Right lung (tissue), 2 donors: ENCODE measurements at regions not wholly inside any gene's neighbourhood (a gene's known extent, or its start where the extent isn't known, plus 50 kb on each side); places are given as distances from the start of the nearest gene placed in this dataset.

ENCODE experiments used
- DNase-seq, 2 donors: peaks; one replicate each; pipeline ENCODE4 v3.0.0-alpha.2; 2013

DNA sequence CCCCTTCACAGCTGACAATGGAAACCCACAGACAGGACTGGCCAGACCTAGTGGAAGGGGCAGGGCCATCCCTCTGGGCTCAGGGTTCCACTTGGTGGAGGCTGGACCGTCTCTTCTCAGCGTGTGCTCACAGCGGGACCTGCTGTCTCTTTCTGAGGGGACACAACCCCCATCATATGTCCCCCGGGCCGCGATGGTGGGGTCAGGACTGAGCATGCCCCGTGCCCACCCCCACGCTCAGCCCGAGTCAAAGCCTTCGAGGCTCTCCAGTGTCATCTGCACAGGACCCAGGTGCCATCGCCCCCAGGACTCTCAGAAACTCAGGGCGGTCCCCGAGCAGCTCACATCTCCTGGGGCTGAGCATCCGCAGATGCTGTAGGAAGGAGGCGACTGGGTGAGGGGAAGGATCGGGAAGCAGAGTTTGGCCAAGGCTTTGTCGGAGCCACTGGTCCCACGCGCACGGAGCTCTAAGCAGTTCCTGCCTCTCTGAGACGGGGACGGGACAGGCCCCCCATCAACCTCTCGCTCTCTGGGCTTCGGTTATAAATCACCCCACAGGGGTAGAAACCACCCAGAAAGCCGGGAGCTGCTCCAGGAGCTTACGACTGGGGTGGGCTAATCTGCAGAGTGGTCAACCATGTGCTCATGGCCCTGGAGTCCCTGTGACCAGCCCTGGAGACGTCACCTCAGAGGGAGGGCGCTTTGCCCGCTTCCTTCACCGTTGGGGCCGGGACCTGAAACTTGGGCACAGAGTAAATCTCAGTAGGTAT lies 183.4 kb upstream of the SULF2 start:
- no peak for DNase-seq

DNA sequence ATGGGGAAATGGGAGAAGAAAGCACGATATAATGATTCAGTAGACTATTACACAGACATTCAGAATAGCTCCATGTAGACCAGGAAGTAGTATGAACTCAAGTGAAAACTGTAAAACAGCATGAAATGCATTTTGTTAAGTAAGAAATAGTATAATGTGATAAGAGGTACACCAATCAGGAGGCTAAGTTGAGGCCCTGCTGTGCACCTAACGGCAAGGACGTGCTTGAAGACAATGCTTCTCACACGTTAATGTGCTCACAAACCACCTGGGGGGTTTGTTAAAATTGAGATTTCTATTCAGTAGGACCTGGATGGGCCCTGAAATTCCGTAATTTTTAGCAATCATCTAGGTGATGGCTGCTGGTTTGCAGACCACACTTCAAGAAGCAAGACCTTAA lies 178.9 kb upstream of the SULF2 start:
- no peak for DNase-seq

DNA sequence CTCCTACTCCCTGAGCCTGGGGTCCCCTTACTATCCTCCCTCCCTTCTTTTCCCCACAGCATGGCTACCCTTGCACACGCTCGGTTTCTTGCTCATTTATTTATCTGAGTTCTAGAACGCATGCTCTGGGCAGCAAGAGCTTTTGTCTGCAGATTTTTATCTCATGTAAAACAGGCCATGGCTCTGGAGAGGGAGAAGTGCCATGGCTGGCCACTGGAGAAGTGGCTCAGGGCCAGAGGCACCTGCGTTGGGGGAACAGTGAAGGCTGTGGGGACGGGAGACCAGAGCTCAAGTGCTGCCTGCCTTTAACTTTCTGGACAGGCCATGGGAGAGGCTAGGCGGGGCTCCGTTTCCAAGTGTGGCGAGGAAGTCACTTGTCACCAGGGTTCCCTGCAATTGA lies 177.7 kb upstream of the SULF2 start:
- no peak for DNase-seq

DNA sequence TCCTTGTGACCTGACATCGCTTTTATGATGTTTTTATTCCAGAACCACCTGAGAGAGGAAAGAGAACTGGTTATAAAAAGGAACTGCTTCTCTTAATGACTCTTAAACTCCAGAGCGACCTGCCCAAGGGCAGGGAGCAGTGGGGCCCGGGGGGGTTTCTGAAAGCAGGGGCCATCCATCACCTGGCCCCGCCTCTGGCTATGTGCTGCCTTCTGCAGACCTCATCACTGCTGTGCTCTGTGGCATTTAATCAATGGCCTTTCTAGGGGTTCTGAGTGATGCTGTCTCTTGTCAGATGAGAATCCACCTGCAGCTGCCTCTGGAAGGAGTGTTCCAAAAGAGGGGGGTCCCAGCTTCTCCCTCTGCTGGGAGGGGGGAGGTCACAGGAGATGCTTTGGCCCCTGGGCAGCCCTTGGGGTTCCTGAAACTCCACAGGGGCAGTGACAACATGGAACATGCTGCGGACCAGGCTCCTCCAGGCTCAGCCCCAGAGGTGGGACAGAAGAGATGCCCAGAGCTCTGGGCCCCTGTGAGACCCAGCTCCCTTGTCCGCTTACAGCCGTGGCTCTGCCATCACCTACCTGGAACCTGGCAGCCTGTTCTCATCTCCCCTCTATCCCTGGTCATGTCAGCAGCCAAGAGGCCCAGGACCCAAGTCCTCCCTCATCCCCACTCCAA lies 177.1 kb upstream of the SULF2 start:
- DNase-seq, result no peak

DNA sequence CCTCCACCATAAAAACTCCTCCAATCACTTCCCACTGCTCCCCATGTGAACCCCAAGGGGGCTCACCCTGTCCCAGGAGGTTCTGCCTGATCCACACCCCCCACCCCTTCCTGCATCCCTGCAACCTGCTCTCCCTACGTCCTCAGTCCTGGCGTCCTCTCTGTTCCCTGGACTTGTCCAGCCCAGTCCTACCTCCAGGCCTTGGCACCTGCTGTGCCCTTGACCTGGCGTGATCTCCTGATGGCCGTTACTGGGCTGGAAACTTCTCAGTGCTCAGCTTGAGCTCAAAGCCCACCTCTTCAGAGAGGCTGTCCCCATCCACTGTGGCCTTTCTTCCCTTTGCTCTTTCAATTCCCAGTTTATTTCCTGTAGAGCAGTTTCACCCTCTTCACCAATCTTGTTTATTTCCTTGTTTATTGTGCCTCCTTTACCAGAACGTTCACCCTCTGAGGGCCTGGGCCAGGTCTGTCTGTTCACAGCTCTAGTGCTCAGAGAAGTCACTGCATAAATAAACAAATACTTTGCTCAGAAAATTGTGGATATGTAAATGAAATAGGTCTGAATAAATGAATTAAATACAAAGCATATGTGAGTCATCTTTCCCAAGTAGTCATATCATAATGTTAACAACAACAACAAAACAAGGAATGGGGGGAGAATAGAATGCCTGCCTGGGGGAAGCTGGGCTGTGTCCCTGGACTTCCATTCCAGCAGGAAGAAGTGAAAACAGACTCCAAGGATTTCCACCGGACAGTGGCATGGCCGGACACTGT lies 175.7 kb upstream of the SULF2 start:
- no peak for DNase-seq

DNA sequence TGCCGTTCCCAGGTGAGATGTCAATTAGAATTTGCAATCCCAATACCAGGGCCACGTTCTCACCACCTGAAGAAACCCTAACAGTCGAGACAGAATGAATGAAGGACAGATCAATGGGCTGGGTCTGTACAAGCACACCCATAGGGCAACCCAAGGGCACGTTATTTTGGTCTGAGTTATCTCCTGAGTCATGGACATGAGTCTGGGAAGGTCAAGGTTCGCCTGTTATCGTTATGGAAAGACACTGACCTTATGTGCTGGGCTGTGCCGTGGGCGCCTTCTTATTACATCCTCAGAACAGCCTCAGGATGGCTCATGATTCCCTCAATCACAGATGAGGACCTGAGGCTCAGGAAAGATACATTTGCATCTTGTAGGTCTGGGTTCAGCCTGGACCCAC lies 175.0 kb upstream of the SULF2 start:
- DNase-seq, result no peak

DNA sequence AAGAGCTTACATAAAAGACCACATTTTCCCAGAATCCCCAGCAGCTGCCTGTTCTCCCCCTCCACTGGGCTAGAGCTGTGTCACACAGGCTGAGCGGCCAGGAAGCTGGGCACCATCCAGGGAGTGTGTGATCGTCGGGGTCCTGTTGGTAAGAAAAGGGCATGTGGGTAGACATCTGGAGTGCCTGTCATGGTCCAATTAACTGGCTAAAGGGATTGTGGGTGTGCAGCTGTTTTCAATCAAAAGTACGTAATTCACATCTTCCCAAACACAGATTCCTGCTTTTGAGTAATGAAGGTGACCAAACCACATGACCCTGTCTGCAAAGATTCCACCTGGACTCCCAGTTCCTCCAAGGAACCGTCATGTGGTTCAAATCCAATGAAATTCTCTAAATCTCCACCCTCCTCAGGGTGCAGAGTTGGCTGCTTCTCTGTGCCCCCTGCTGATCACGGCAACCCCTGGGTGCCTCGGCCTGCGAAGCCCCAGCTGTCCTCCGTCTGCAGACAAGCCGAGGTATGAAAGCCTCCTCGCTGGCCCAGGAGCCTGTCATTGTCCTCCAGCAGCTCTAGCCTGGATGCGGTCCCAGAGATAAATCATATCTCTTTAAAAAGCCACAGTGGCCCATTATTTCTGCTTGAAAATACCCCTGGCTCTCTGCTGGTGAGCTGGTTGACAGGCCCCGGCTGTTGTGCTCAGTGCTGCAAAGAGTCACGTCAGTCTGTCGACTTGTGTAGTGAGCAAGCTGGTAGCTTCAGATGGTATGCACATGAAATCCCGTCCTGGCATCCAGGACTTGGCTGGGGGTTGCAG lies 172.9 kb upstream of the SULF2 start:
- peak; percentile 69 to 76 for DNase-seq

DNA sequence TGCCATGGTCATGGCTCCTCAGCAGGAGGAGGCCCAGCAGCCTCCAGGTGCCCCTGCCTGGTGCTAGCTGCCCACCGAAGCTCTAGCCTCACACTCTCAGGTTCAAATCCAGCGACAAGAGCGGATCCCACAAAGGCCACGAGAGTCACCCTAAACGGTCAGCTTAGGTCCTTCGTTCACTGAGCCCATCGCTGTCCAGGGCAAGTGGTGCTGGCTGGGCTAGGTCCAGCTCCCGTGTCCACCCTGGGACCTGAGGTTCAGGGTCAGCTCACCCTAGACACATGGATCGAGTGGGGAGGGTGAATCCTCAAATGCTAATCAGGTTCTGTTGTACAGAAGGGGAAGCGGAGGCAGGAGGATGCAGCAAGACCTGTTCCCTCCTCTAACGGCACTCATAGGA lies 171.9 kb upstream of the SULF2 start:
- no peak for DNase-seq

DNA sequence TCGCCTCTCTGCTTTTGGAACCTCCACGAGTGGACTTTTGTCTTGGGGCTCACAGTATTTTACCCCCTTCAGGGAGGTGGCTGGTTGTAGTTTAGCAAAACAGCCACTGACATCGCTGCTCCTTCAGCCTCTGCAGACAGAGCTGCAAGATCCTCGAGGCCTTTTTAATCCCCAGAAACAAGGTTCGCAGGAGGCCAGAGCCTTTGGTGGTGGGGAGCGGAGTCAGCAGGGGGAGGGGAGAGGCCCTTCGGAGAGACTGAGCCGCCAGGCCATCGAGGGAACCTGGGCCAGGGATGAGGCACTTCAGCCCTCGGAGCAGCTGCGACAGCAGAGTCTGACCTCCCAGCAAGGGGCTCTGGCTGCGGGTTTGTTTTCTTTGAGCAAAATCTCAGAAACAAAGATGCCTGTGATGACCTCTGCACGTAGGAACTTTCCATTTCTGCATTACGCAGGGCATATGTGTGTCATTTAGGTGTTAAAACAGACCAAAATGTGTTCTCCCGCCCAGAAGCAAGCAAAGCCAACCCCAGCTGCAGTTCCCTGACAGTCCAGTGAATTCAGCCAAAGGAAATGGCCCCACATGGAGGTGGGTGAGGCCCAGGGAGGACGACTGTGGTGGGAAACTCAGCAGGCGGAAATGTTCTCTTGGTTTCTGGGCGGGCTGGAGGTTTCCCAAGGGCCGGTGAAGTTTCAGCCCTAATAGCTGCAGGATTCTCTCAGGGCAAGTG lies 171.2 kb upstream of the SULF2 start:
- DNase-seq, result no peak

DNA sequence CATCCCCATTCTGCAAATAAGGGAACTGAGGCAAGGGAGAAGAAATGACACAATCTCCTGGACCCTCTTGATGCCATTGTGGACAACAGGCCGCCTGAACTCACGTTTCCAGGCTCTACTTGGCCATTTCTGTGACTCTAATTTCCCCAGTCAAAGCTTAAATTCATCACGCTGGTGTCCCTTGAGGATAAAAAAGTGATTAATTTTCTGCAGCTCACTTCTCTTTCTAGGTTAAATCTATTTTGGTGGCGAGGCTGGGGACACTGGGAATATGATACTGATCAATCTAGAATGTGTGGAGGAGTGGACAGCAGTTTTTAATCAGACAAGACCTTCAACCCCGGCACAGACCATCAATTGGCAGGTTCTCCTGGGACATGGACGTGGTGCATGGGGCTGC lies 168.2 kb upstream of the SULF2 start:
- DNase-seq, result no peak

DNA sequence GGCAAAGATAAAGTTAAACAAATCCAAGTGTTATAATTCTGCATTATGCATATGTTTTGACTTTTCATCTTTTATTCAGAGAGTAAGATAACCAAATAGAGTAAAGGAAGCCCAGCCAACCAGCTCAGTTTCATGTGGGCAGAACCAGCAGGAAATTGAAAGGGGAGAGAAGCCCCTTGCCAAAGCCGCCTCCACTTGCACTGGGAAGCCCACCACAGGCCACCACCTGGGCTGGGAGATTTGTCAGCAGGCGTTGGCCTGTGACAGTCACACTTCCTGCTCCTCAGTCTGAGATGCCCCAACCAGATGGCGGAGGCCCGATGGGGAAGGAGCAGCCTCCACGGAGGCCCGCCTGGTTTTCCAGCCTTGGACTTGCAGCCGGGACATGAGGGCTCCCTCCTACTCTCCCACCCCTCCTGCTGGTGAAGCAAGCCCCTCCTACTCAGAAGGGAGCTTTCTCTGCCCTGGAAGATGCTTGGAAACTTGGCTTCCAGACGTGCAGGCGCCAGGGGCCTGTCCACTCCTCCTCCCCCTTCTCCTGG lies 166.8 kb upstream of the SULF2 start:
- DNase-seq, result no peak

DNA sequence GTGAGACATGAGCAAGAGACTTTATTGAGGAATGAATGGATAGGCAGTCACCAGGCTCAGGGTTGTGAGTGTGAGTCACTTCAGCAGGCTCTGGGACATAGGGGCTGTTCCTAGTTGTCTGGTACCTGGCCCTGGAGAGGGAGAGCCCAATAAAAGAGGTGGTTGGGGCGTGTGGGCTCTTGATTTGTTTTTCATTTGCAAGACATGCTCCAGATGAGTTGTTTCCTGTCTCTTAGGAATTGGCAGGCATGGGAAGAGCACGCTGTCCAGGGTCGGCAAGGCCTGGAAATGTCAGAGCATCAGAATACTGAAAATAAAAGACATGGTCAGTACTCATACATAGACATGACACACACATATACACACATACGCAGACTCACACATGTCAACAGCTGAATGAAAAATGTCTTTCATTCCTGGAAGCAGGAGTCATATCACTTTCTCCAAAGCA lies 166.3 kb upstream of the SULF2 start:
- no peak for DNase-seq

DNA sequence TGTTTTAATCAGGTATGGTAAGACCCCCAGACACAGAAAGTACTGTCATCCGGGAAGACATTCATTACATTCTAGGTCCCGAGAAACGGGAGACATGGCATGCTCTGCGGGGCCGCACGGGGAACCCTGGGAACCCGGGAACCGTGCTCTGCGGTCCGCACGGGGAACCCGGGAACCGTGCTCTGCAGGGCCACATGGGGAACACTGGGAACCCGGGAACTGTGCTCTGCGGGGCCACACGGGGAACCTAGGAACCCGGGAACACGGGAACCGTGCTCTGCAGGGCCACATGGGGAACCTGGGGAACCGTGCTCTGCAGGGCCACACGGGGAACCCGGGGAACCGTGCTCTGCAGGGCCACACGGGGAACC lies 165.6 kb upstream of the SULF2 start:
- no peak for DNase-seq

DNA sequence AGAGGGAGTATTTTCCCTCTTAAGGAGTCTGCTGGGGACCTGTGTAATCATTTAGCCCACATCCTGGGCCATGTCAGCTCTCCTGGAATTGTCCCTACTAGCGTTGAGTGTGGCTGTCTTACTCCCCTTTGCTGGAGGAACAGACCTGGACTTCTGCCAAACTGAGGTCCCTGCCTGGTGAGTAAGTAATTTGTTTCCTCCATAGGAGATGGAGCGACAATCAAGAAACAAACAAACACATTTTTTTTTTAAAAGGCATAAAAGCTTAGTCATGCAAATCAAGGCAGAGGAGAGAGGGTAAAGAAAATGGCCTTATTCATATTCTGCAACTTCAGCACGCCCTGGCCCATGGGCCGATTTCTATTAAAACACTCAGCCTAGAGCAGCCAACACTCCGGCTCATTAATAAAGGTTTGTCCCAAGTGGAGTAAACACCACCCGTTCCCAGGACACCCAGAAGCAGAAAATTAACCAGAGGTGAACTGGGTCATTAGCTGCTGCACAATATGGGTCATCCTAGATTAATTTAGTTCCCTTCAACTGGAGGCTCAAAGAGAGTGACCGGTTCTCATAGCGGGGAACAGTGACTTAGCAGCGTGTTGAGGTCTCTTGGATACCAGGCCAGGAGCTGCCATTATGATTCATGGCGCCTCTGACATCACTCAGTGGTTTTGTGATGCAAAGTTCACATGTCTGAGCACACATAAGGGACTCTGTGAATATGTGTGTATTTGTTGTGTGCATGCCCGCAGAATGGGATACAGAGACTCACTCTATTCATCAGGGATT lies 165.0 kb upstream of the SULF2 start:
- DNase-seq, result peak in 1 of 2 donors; percentile 27

DNA sequence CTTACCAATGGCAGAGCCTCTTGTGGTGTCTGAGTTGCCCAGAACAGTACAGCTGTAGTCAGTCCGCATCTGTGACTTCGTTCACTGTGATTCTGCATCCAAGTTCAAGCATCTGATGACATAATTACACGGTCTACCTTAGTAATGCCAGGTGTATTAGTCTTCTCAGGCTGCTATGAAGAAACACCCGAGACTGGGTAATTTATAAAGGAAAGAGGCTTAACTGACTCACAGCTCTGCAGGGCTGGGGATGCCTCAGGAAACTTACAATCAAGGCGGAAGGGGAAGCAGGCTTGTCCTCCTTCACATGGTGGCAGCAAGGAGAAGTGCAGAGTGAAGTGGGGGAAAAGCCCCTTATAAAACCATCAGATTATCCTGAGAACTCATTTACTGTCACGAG lies 163.9 kb upstream of the SULF2 start:
- DNase-seq, result no peak

DNA sequence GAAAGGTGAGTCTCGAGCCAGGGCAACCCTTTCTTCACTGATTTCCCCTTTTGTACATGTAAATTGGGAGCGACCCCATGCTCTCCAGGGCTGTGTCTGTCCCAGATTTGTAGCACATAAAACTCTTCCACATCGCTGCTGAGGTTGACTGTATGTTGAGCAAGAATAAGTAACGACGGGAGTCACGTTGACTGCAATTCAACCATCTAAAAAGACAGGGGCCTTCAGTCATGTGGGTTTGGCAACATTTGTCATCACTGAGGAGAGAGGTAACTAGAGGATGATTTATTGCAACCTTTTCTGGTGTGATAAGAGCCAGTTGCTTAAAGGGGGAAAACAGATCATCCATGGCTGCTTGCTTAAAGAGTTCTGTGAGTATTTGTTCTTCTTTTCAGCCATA lies 159.4 kb upstream of the SULF2 start:
- DNase-seq, result no peak

DNA sequence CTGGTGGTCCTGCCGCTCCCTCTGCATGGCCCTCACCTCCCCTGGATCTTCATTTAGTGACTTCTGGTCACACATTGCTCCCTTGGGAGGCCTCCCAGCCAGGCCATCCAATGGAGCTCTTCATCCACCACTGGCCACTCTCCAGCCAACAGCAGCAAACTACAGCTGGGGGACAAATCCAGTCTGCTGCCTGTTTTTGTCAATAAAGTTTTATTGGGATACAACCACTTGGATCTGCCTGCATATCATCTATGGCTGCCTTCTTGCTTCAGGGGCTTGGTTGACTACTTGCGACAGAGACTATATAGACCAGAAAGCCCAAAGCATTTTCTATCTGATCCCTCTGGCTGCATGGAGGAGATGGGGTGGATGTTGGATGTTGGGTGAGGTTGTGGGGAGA lies 156.6 kb upstream of the SULF2 start:
- DNase-seq, result no peak

DNA sequence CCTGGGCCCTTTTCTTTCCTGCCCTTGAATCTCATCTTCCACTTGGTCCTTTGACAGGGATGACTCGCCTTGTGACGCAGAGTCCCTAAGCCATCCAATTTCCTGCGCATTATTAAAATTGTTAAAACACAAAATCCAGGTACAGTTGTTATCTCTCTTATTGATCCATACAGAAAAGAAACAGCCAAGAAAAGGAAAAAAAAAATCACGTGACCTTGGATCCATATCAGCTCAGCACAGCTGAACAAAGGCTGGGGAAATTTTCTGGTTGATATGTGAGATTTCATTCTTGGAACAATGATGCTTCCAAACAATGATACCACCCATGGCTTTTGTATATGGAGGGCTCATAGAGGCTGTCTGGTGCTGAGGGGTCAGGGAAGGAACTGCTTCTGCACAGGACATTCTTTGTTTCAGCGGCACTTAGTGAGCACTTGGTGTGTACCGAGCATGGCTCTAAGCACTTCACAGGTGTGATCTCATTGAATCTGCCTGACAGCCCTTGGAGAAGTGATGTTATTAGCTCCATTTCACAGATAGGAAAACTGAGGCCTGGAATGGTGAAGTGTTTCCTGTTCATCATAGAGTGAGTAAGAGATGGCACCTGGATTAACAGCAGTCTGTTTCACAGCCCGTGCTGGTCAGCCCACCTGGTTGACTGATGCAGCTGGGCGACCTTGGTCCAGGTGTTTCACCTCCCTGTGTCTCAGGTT lies 155.0 kb upstream of the SULF2 start:
- no peak for DNase-seq

DNA sequence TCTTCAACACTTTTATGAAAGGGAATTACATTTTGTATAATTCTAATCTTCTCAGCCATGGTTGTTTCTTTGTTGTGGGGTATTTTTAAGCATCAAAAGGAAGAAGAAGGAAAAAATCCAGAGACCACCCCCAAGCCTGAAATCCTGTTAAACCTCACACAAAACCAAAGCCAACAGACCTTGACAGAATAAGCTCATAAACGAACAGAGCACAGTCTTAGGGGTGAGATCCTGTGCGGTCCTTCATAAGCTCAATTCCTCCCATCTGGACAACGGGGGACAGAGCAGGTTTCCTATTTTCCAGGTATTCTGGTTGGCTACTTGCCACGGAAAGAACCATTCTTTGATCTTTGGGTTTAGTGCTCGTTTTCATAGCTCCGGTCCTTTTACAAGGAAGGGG lies 151.3 kb upstream of the SULF2 start:
- DNase-seq, result no peak

DNA sequence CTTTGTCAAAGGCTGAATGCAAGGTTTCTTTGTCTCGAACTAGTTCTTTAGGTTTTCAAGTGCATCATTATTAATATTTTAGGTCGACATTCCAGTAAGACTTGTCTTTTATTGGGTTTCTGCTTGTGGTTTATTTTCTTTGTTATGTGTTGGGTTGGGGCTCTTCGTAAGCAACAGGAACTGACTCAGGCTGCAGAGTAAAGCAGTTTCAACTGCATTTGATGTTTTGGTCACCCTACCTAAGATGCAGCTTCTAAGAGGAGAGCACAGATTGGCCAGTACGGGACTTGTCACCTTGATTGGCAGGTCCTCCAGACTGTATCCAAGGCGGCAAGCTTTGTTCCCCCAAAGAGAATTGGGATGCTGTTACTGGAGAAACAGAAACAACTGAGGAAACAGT lies 149.5 kb upstream of the SULF2 start:
- DNase-seq, result no peak
